HG03108 (cell line): ENCODE measurements at regions not wholly inside any gene's neighbourhood (a gene's known extent, or its start where the extent isn't known, plus 50 kb on each side); places are given as distances from the start of the nearest gene placed in this dataset.
A peak's percentile ranks its signal among the peaks of the same experiment; 100 is the strongest.
"Not testable (repeated sequence)": the region's sequence is repeated elsewhere in the genome, so short reads cannot be mapped to it uniquely, and the experiment has no call there.

Experiments used
- ATAC-seq: cut with Tn5 transposase; IDR thresholded peaks from one replicate; pipeline ENCODE4 v1.9.1; 2021; ENCODE audit warnings: moderate library complexity; ENCODE audit not compliant: unreplicated experiment

GRCh38 chr5:123294544-123294943, 128.7 kb downstream of the CEP120 start:
- peak; percentile 63 for ATAC-seq

GRCh38 chr5:123289210-123289609, 134.0 kb downstream of the CEP120 start:
- no peak for ATAC-seq

- ATAC-seq, result no peak
Measured at GRCh38 chr5:123287881-123288280, 135.3 kb downstream of the CEP120 start.

- no peak for ATAC-seq
Measured at GRCh38 chr5:123286891-123287290, 136.3 kb downstream of the CEP120 start.

GRCh38 chr5:123285122-123286023, 137.8 kb downstream of the CEP120 start:
- no peak for ATAC-seq

GRCh38 chr5:123283499-123283898, 139.7 kb downstream of the CEP120 start:
- ATAC-seq, result no peak

- ATAC-seq, result no peak
Measured at GRCh38 chr5:123283031-123283430, 140.2 kb downstream of the CEP120 start.

- no peak for ATAC-seq
Measured at GRCh38 chr5:123282444-123282843, 140.8 kb downstream of the CEP120 start.

- ATAC-seq, result not testable (repeated sequence)
Measured at GRCh38 chr5:123280854-123281253, 142.3 kb downstream of the CEP120 start.

GRCh38 chr5:123279136-123279535, 144.1 kb downstream of the CEP120 start:
- ATAC-seq, result no peak

- ATAC-seq, result no peak
Measured at GRCh38 chr5:123278284-123278683, 144.9 kb downstream of the CEP120 start.

GRCh38 chr5:123273984-123274383, 149.2 kb downstream of the CEP120 start:
- no peak for ATAC-seq

- no peak for ATAC-seq
Measured at GRCh38 chr5:123273095-123273494, 150.1 kb downstream of the CEP120 start.

- ATAC-seq, result no peak
Measured at GRCh38 chr5:123269851-123270250, 153.4 kb downstream of the CEP120 start.

GRCh38 chr5:123269436-123269835, 153.8 kb downstream of the CEP120 start:
- no peak for ATAC-seq

GRCh38 chr5:123266365-123266764, 156.8 kb downstream of the CEP120 start:
- ATAC-seq, result no peak

GRCh38 chr5:123265551-123265950, 157.7 kb downstream of the CEP120 start:
- ATAC-seq, result no peak

GRCh38 chr5:123264394-123264793, 158.8 kb downstream of the CEP120 start:
- no peak for ATAC-seq

- ATAC-seq, result no peak
Measured at GRCh38 chr5:123263859-123264258, 159.3 kb downstream of the CEP120 start.

GRCh38 chr5:123262216-123262823, 160.9 kb downstream of the CEP120 start:
- no peak for ATAC-seq

- ATAC-seq, result no peak
Measured at GRCh38 chr5:123261752-123262151, 161.5 kb downstream of the CEP120 start.

- ATAC-seq, result no peak
Measured at GRCh38 chr5:123249446-123249845, 160.4 kb downstream of the PRDM6 start.
